Loucy (cell line): ENCODE measurements at regions not wholly inside any gene's neighbourhood (a gene's known extent, or its start where the extent isn't known, plus 50 kb on each side); places are given as distances from the start of the nearest gene placed in this dataset.

ENCODE experiments used
- H2AFZ ChIP-seq: fragments of 200-600 bp; sonication (generic); 2 replicates; pipeline ENCODE4 v1.6.0; 2016; ENCODE audit warnings: antibody characterized with exemption, mild to moderate bottlenecking, low read length, moderate library complexity
- H3F3A ChIP-seq: fragments of 200-600 bp; 2 replicates; pipeline ENCODE4 v1.6.0; 2016; ENCODE audit warnings: antibody characterized with exemption, low read depth, mild to moderate bottlenecking
- H3K27me3 ChIP-seq: fragments of 200-600 bp; sonication (generic); 2 replicates; pipeline ENCODE4 v1.6.1; 2014; ENCODE audit warnings: low read length, mild to moderate bottlenecking; ENCODE audit not compliant: insufficient read depth, poor library complexity, severe bottlenecking
- H3K36me3 ChIP-seq: fragments of 200-600 bp; sonication (generic); 2 replicates; pipeline ENCODE4 v1.6.1; 2016; ENCODE audit warnings: low read length; ENCODE audit not compliant: insufficient read depth
- H3K4me1 ChIP-seq: fragments of 200-600 bp; sonication (generic); 2 replicates; pipeline ENCODE4 v1.5.1; 2014; ENCODE audit warnings: low read length, mild to moderate bottlenecking; ENCODE audit not compliant: insufficient read depth, poor library complexity, severe bottlenecking
- H3K4me2 ChIP-seq: fragments of 200-600 bp; sonication (generic); 2 replicates; pipeline ENCODE4 v1.6.0; 2014; ENCODE audit warnings: antibody characterized with exemption, low read length, low read depth, mild to moderate bottlenecking; ENCODE audit not compliant: poor library complexity, severe bottlenecking
- H3K4me3 ChIP-seq: fragments of 200-600 bp; sonication (generic); 2 replicates; pipeline ENCODE4 v1.5.1; 2014; ENCODE audit warnings: low read length, mild to moderate bottlenecking, mixed read lengths; ENCODE audit not compliant: poor library complexity, severe bottlenecking
- H3K79me2 ChIP-seq: fragments of 200-600 bp; sonication (generic); 2 replicates; pipeline ENCODE4 v1.6.1; 2014; ENCODE audit warnings: low read length; ENCODE audit not compliant: insufficient read depth
- H3K9ac ChIP-seq: fragments of 200-600 bp; sonication (generic); 2 replicates; pipeline ENCODE4 v1.6.0; 2014; ENCODE audit warnings: mild to moderate bottlenecking, low read depth, low read length, moderate library complexity; ENCODE audit not compliant: poor library complexity, severe bottlenecking
- H3K9me2 ChIP-seq: fragments of 200-600 bp; sonication (generic); replicated peaks from 2 replicates; pipeline ENCODE4 v1.6.1; 2016; ENCODE audit warnings: low read depth, low read length, mixed read lengths
- H3K9me3 ChIP-seq: fragments of 200-600 bp; sonication (generic); 2 replicates; pipeline ENCODE4 v1.6.1; 2014; ENCODE audit warnings: mild to moderate bottlenecking, antibody characterized with exemption, low read length, low read depth; ENCODE audit not compliant: insufficient read depth
- H4K20me1 ChIP-seq: fragments of 200-600 bp; sonication (generic); 2 replicates; pipeline ENCODE4 v1.6.0; 2014; ENCODE audit warnings: antibody characterized with exemption, low read length, mild to moderate bottlenecking; ENCODE audit not compliant: insufficient read depth, poor library complexity, severe bottlenecking
- CTCF ChIP-seq: fragments of 200-600 bp; sonication (generic); conservative IDR thresholded peaks from 2 replicates; pipeline ENCODE4 v1.5.1; 2014; ENCODE audit warnings: mild to moderate bottlenecking, antibody characterized with exemption, low read length
- EZH2phosphoT487 ChIP-seq: fragments of 200-600 bp; IDR thresholded peaks from 2 replicates; pipeline ENCODE4 v1.6.1; 2018; ENCODE audit warnings: antibody characterized with exemption, mild to moderate bottlenecking, moderate library complexity, borderline replicate concordance

GRCh38 chr13:80962855-80963254 lies 621.9 kb upstream of the SPRY2 start:
- TF ChIP-seq EZH2phosphoT487 = no peak
- peak; percentile 31; the same call in 1 of the 2 replicates for TF ChIP-seq CTCF
- Histone ChIP-seq H4K20me1 (no peaks in the 10 kb centered on the region), H3K9ac (no peak overlapping the region), H3K4me2 (no peak overlapping the region), H3K9me3 (no peaks in the 10 kb centered on the region), H2AFZ (no peak overlapping the region), H3F3A (no peaks in the 10 kb centered on the region), H3K9me2 (no peaks in the 10 kb centered on the region), H3K79me2 (no peaks in the 10 kb centered on the region), H3K36me3 (no peaks in the 10 kb centered on the region), H3K4me1 (no peaks in the 10 kb centered on the region), H3K4me3 (no peak overlapping the region), H3K27me3 (no peaks in the 10 kb centered on the region)

- Histone ChIP-seq H3K9me2 (no peaks in the 10 kb centered on the region), H4K20me1 (no peaks in the 10 kb centered on the region), H3K4me1 (no peaks in the 10 kb centered on the region), H3K27me3 (no peaks in the 10 kb centered on the region), H2AFZ (no peak overlapping the region), H3F3A (no peaks in the 10 kb centered on the region), H3K9ac (no peak overlapping the region), H3K36me3 (no peaks in the 10 kb centered on the region), H3K9me3 (no peaks in the 10 kb centered on the region), H3K79me2 (no peaks in the 10 kb centered on the region), H3K4me3 (no peak overlapping the region), H3K4me2 (no peak overlapping the region)
- TF ChIP-seq CTCF (no peak), EZH2phosphoT487 (no peak)
These were observed 621.2 kb upstream of the SPRY2 start for GRCh38 chr13:80962173-80962572.

GRCh38 chr13:80957019-80957655 lies 616.2 kb upstream of the SPRY2 start:
- H3K4me2 ChIP-seq = no peak overlapping the region
- H3K4me3 ChIP-seq = no peak overlapping the region
- H4K20me1 ChIP-seq = no peaks in the 10 kb centered on the region
- H3K36me3 ChIP-seq = no peaks in the 10 kb centered on the region
- H3K9ac ChIP-seq = no peak overlapping the region
- no peaks in the 10 kb centered on the region for H3K9me2 ChIP-seq
- H3K79me2 ChIP-seq = no peaks in the 10 kb centered on the region
- peaks cover 2% of the 10 kb centered on the region for H3K4me1 ChIP-seq
- no peak overlapping the region; the same call in 1 of the 2 replicates for H2AFZ ChIP-seq
- no peaks in the 10 kb centered on the region for H3K27me3 ChIP-seq
- TF ChIP-seq CTCF (no peak), EZH2phosphoT487 (no peak)
- no peaks in the 10 kb centered on the region for H3F3A ChIP-seq
- no peaks in the 10 kb centered on the region for H3K9me3 ChIP-seq
